Adrenal gland (tissue), 5 donors: ENCODE measurements at regions not wholly inside any gene's neighbourhood (a gene's known extent, or its start where the extent isn't known, plus 50 kb on each side); places are given as distances from the start of the nearest gene placed in this dataset.

Experiments used
- CTCF ChIP-seq, 6 experiments: fragments of 450-650 bp in 4 of 6; fragments of 200-600 bp in 2 of 6; sonication (generic) in 1 of 6; IDR thresholded peaks; 1 replicate in 5 of 6; 2 replicates in 1 of 6; pipeline versions ENCODE4 v1.5.1 to v1.8.0; 2016 to 2021; ENCODE audit warnings: antibody characterized with exemption in 6 of 6, mild to moderate bottlenecking in 2 of 6, moderate library complexity in 1 of 6
- POLR2A ChIP-seq, 2 donors: fragments of 450-650 bp; IDR thresholded peaks; one replicate each; pipeline ENCODE4 v1.6.1; 2017; ENCODE audit warnings: antibody characterized with exemption in 2 of 2, mild to moderate bottlenecking in 2 of 2, moderate library complexity in 1 of 2
- donor health status: DM: no; HTN: no; CAD: no.

- no peak for TF ChIP-seq POLR2A (IDR thresholded peaks at IDR 0.05)
- no peak for TF ChIP-seq CTCF (IDR thresholded peaks at IDR 0.05)
Observed at GRCh38 chr10:25815236-25815635, 118.8 kb upstream of the MYO3A start.
